ENCODE measurements at regions not wholly inside any gene's neighbourhood (a gene's known extent, or its start where the extent isn't known, plus 50 kb on each side); places are given as distances from the start of the nearest gene placed in this dataset.

- DNase-seq: no peak
Observed at GRCh38 chr17:15112846-15113617, 152.1 kb downstream of the PMP22 start.

- DNase-seq: no peak
Observed at GRCh38 chr17:15109608-15110007, 155.5 kb downstream of the PMP22 start.

GRCh38 chr17:15108992-15109391 lies 156.1 kb downstream of the PMP22 start:
- no peak for DNase-seq

GRCh38 chr17:15106540-15106939 lies 158.6 kb downstream of the PMP22 start:
- no peak for DNase-seq

- no peak for DNase-seq
Observed at GRCh38 chr17:15103785-15104184, 161.3 kb downstream of the PMP22 start.

- DNase-seq: no peak
Observed at GRCh38 chr17:15101175-15101574, 164.0 kb downstream of the PMP22 start.

- no peak for DNase-seq
Observed at GRCh38 chr17:15096511-15096910, 168.6 kb downstream of the PMP22 start.

GRCh38 chr17:15095935-15096334 lies 169.2 kb downstream of the PMP22 start:
- DNase-seq: no peak

GRCh38 chr17:15092762-15093161 lies 172.4 kb downstream of the PMP22 start:
- DNase-seq: no peak

- DNase-seq: no peak
Observed at GRCh38 chr17:15092261-15092660, 172.9 kb downstream of the PMP22 start.

- DNase-seq: no peak
Observed at GRCh38 chr17:15091825-15092224, 173.3 kb downstream of the PMP22 start.

- no peak for DNase-seq
Observed at GRCh38 chr17:15090533-15090932, 174.6 kb downstream of the PMP22 start.

GRCh38 chr17:15087946-15088345 lies 177.2 kb downstream of the PMP22 start:
- no peak for DNase-seq

- DNase-seq: no peak
Observed at GRCh38 chr17:15086776-15087295, 178.3 kb downstream of the PMP22 start.

GRCh38 chr17:15085890-15086677 lies 179.0 kb downstream of the PMP22 start:
- no peak for DNase-seq

GRCh38 chr17:15083225-15083624 lies 181.9 kb downstream of the PMP22 start:
- DNase-seq: no peak

- no peak for DNase-seq
Observed at GRCh38 chr17:15081008-15081407, 184.1 kb downstream of the PMP22 start.

- DNase-seq: no peak
Observed at GRCh38 chr17:15078570-15078969, 186.6 kb downstream of the PMP22 start.

GRCh38 chr17:15076991-15077663 lies 188.0 kb downstream of the PMP22 start:
- no peak for DNase-seq

- no peak for DNase-seq
Observed at GRCh38 chr17:15051933-15052332, 213.2 kb downstream of the PMP22 start.

- DNase-seq: no peak
Observed at GRCh38 chr17:15049795-15050160, 215.3 kb downstream of the PMP22 start.
